Activated naive CD4-positive, alpha-beta T cell treated with anti-CD3 and anti-CD28 coated beads for 36 hours (primary cell): ENCODE measurements at regions not wholly inside any gene's neighbourhood (a gene's known extent, or its start where the extent isn't known, plus 50 kb on each side); places are given as distances from the start of the nearest gene placed in this dataset.
"Not testable (repeated sequence)": the region's sequence is repeated elsewhere in the genome, so short reads cannot be mapped to it uniquely, and the experiment has no call there.

ENCODE experiments used
- CTCF ChIA-PET: fragments of 350-600 bp; sonication (Branson Sonifier 250); formaldehyde crosslinking; loops from one replicate; lab custom pipeline; 2021; ENCODE audit warnings: antibody characterized with exemption; lab: Charles Lee
- DNase-seq: peaks from one replicate; pipeline ENCODE4 v3.0.0-alpha.2; 2020
- H3K27ac Mint-ChIP-seq: one replicate; pipeline ENCODE4 v1.8.0; 2021; ENCODE audit warnings: mild to moderate bottlenecking, mixed read lengths
- H3K27me3 Mint-ChIP-seq: one replicate; pipeline ENCODE4 v1.8.0; 2021; ENCODE audit warnings: low read depth, mixed read lengths
- H3K36me3 Mint-ChIP-seq: one replicate; pipeline ENCODE4 v1.8.0; 2021; ENCODE audit warnings: low read depth, mixed read lengths
- H3K4me1 Mint-ChIP-seq: one replicate; pipeline ENCODE4 v1.8.0; 2021; ENCODE audit warnings: low read depth, mixed read lengths
- H3K4me3 Mint-ChIP-seq: one replicate; pipeline ENCODE4 v1.8.0; 2021; ENCODE audit warnings: mild to moderate bottlenecking, moderate library complexity, mixed read lengths
- H3K9me3 Mint-ChIP-seq: one replicate; pipeline ENCODE4 v1.8.0; 2021; ENCODE audit warnings: mixed read lengths
- intact Hi-C: fragments of 100-400 bp; cut with micrococcal nuclease; formaldehyde crosslinking; loops from one replicate; pipeline ENCODE4 v1.15.1; 2023

DNA sequence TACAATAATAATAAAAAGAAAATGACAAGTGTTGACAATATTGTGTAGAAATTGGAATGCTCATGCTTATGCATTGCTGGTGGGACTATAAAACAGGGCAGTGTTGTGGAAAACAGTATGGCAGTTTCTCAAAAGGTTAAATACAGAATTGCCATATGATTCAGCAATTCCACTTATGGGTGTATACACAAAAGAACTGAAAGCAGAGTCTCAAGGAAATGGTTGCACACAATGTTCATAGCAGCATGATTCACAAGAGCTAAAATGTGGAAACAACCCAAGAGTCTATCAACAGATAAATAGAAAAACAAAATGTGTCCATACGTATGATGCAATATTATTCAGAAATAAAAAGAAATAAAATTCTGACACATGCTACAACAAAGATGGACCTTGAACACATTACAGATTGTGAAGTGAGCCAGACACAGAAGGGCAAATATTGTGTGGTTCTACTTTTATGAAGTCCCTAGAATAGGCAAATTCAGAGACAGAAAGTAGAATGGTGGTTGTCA is 64.8 kb upstream of the GRM8 start:
- intact Hi-C loops = no loop called here
- Mint-ChIP-seq H3K27me3 (peaks cover 17% of the 10 kb centered on the region), H3K36me3 (no peaks in the 10 kb centered on the region), H3K9me3 (peaks cover 9% of the 10 kb centered on the region), H3K27ac (no peak overlapping the region), H3K4me3 (no peak overlapping the region), H3K4me1 (peaks cover 7% of the 10 kb centered on the region)
- DNase-seq = no peak
- CTCF ChIA-PET = interaction anchor here (0.5 kb wide), 1 partner anchor 433 kb away, joined by 4 read pairs; no protein-coding TSS in a partner anchor

GRCh38 chr7:127316819-127317218 is 64.1 kb upstream of the GRM8 start:
- peaks cover 12% of the 10 kb centered on the region for H3K9me3 Mint-ChIP-seq
- DNase-seq, H3K4me1 Mint-ChIP-seq, H3K36me3 Mint-ChIP-seq, H3K4me3 Mint-ChIP-seq, H3K27ac Mint-ChIP-seq, intact Hi-C loops: not testable (repeated sequence)
- CTCF ChIA-PET = interaction anchor here (0.5 kb wide), 1 partner anchor 433 kb away, joined by 4 read pairs; no protein-coding TSS in a partner anchor
- H3K27me3 Mint-ChIP-seq = peaks cover 21% of the 10 kb centered on the region

GRCh38 chr7:127304087-127304486 is 51.3 kb upstream of the GRM8 start:
- intact Hi-C loops = no loop called here
- CTCF ChIA-PET = no interaction called here
- Mint-ChIP-seq H3K36me3 (no peaks in the 10 kb centered on the region), H3K4me1 (no peaks in the 10 kb centered on the region), H3K4me3 (no peak overlapping the region), H3K9me3 (no peaks in the 10 kb centered on the region), H3K27me3 (peaks cover 11% of the 10 kb centered on the region), H3K27ac (no peak overlapping the region)
- no peak for DNase-seq

- Mint-ChIP-seq H3K27me3 (peaks cover 9% of the 10 kb centered on the region), H3K4me1 (no peaks in the 10 kb centered on the region), H3K9me3 (no peaks in the 10 kb centered on the region), H3K27ac (no peak overlapping the region), H3K36me3 (no peaks in the 10 kb centered on the region), H3K4me3 (no peak overlapping the region)
- DNase-seq = no peak
- intact Hi-C loops = no loop called here
- CTCF ChIA-PET = interaction anchor here (0.7 to 1.1 kb wide), 2 partner anchors 45 to 211 kb away, joined by 3 read pairs; no protein-coding TSS in a partner anchor
Measured at GRCh38 chr7:127303102-127303501, 50.4 kb upstream of the GRM8 start.
